ENCODE measurements at regions not wholly inside any gene's neighbourhood (a gene's known extent, or its start where the extent isn't known, plus 50 kb on each side); places are given as distances from the start of the nearest gene placed in this dataset.

DNA sequence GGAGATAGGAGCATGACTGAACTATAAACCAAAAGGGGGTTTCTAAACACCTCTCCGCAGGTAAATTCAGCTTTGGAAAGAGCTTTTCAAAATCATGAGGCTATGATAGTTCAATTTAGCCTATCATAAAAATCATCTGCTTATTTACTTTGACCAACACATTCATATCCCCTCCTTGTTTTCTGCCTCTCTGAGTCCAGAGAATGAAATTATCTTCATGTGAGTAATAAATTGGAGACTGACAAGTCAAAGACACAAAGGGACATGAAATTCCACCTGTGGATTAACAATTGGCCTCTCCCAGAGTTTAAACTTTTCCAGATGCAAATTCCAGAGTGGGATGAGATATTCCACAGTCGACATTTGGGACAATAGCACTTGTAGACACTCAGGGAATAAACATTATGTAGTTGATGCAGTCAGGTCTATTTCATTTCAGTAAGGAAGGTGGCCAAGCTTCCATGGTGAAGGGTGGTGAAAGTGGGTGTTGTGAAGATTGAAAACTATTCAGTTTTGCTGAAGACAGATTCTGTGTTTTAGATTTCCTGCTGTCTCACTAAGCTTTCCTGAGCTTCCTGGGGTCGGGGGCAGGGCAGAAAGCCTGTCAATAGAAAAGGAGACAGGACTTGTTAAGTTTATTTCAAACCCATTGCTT lies 84.7 kb downstream of the CDC42EP3 start:
- DNase-seq, result no peak
- H3K27me3 Mint-ChIP-seq (ENCODE audit: low read depth, poor library complexity), result no peaks in the 10 kb centered on the region
- H3K4me3 Mint-ChIP-seq, result no peak overlapping the region
- H3K9me3 Mint-ChIP-seq, result no peaks in the 10 kb centered on the region
- no peaks in the 10 kb centered on the region for H3K36me3 Mint-ChIP-seq (ENCODE audit: low read depth)
- H3K4me1 Mint-ChIP-seq, result peaks cover 34% of the 10 kb centered on the region
- TF ChIP-seq, protein P1, sequence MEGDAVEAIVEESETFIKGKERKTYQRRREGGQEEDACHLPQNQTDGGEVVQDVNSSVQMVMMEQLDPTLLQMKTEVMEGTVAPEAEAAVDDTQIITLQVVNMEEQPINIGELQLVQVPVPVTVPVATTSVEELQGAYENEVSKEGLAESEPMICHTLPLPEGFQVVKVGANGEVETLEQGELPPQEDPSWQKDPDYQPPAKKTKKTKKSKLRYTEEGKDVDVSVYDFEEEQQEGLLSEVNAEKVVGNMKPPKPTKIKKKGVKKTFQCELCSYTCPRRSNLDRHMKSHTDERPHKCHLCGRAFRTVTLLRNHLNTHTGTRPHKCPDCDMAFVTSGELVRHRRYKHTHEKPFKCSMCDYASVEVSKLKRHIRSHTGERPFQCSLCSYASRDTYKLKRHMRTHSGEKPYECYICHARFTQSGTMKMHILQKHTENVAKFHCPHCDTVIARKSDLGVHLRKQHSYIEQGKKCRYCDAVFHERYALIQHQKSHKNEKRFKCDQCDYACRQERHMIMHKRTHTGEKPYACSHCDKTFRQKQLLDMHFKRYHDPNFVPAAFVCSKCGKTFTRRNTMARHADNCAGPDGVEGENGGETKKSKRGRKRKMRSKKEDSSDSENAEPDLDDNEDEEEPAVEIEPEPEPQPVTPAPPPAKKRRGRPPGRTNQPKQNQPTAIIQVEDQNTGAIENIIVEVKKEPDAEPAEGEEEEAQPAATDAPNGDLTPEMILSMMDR (IDR thresholded peaks at IDR 0.05), result no peak
- no peak overlapping the region for H3K27ac Mint-ChIP-seq

DNA sequence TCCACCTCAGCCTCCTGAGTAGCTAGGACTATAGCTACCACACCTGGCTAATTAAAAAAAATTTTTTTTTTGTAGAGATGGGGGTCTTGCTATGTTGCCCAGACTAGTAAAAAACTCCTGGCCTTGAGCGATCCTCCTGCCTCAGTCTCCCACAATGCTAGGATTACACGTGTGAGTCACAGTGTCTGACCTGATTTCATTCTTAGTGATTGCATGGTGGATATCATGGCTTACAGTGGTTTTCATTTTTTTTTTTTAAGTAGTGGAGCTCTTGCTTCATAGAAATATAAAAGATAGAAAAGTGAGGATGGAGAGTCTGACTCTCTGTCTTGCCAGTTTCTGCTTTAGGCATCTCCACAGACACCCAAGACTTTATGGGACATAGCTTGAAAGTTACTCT lies 83.6 kb downstream of the CDC42EP3 start:
- no peak overlapping the region for H3K27ac Mint-ChIP-seq
- peaks cover under 1% of the 10 kb centered on the region for H3K9me3 Mint-ChIP-seq
- H3K27me3 Mint-ChIP-seq (ENCODE audit: low read depth, poor library complexity), result no peaks in the 10 kb centered on the region
- TF ChIP-seq, protein P1 (IDR thresholded peaks at IDR 0.05), result no peak
- peaks cover 34% of the 10 kb centered on the region for H3K4me1 Mint-ChIP-seq
- H3K36me3 Mint-ChIP-seq (ENCODE audit: low read depth), result no peaks in the 10 kb centered on the region
- no peak overlapping the region for H3K4me3 Mint-ChIP-seq
- DNase-seq, result no peak

- no peak overlapping the region for H3K4me3 Mint-ChIP-seq
- DNase-seq, result no peak
- peaks cover 4% of the 10 kb centered on the region for H3K9me3 Mint-ChIP-seq
- no peaks in the 10 kb centered on the region for H3K27me3 Mint-ChIP-seq (ENCODE audit: low read depth, poor library complexity)
- H3K27ac Mint-ChIP-seq, result no peak overlapping the region
- no peaks in the 10 kb centered on the region for H3K36me3 Mint-ChIP-seq (ENCODE audit: low read depth)
- H3K4me1 Mint-ChIP-seq, result peaks cover 34% of the 10 kb centered on the region
- TF ChIP-seq, protein P1 (IDR thresholded peaks at IDR 0.05), result no peak
Measured at GRCh38 chr2:37588316-37588777, 83.1 kb downstream of the CDC42EP3 start.

DNA sequence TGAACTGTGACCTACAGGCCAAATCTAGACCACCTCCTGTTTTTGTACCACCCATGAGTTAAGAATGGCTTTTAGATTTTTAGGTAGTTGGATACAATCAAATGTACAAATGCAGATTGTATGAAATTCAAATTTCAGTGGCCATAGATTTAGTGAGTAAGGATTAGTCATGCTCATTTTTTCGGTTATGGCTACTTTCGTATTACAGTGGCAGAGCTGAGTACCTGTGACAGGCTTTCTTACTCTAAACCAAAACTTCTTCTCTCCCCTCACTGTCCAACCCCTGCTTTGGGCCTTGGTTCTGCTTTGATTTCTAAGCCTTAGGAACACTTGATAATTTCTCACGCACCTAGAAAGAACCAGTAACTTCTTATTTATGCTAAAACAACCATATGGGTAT lies 82.1 kb downstream of the CDC42EP3 start:
- TF ChIP-seq, protein P1 (IDR thresholded peaks at IDR 0.05), result no peak
- peaks cover 4% of the 10 kb centered on the region for H3K36me3 Mint-ChIP-seq (ENCODE audit: low read depth)
- H3K27me3 Mint-ChIP-seq (ENCODE audit: low read depth, poor library complexity), result no peaks in the 10 kb centered on the region
- H3K27ac Mint-ChIP-seq, result no peak overlapping the region
- peaks cover 31% of the 10 kb centered on the region for H3K4me1 Mint-ChIP-seq
- H3K9me3 Mint-ChIP-seq, result peaks cover 14% of the 10 kb centered on the region
- DNase-seq, result no peak
- no peak overlapping the region for H3K4me3 Mint-ChIP-seq

DNA sequence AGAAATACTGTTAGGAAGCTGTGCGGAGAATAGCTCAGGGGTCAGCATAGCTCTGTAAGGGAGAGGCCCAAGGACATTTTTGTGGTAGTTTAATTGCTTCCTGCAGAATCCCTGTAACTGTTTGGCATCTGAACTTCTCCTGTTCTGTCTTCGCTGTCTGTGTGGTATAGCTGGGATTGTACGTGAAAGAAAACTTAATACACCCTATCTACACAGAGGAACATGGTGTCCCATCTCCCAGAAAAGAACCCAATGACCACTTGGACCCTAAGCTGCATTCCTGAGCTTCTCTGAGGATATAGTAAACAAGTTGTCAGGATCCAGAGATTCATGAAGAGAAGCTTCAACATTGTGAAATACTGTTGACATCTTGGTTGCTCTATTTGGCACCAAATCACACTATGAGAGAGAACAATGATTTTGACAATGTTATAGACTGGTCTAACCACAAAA lies 81.3 kb downstream of the CDC42EP3 start:
- no peak overlapping the region for H3K4me3 Mint-ChIP-seq
- H3K4me1 Mint-ChIP-seq, result peaks cover 27% of the 10 kb centered on the region
- no peak overlapping the region for H3K27ac Mint-ChIP-seq
- peaks cover 21% of the 10 kb centered on the region for H3K9me3 Mint-ChIP-seq
- DNase-seq, result no peak
- peaks cover 4% of the 10 kb centered on the region for H3K36me3 Mint-ChIP-seq (ENCODE audit: low read depth)
- TF ChIP-seq, protein P1 (IDR thresholded peaks at IDR 0.05), result no peak
- no peaks in the 10 kb centered on the region for H3K27me3 Mint-ChIP-seq (ENCODE audit: low read depth, poor library complexity)

Data from nephron progenitor cell (in vitro differentiated cells).